Thyroid gland (tissue), 4 donors: ENCODE measurements at regions not wholly inside any gene's neighbourhood (a gene's known extent, or its start where the extent isn't known, plus 50 kb on each side); places are given as distances from the start of the nearest gene placed in this dataset.

Experiments
- DNase-seq, 2 donors: peaks; one replicate each; pipeline ENCODE4 v3.0.0-alpha.2; 2019
- H3K27ac ChIP-seq, 3 donors: fragments of 200-600 bp; sonication (generic); 1 replicate in 2 of 3; 2 replicates in 1 of 3; pipeline ENCODE4 v1.5.1; 2016 to 2019; ENCODE audit warnings: mild to moderate bottlenecking in 1 of 3, moderate library complexity in 1 of 3
- H3K27me3 ChIP-seq: fragments of 200-600 bp; sonication (generic); one replicate; pipeline ENCODE4 v1.5.1; 2019
- H3K36me3 ChIP-seq, 2 donors: fragments of 200-600 bp; sonication (generic); one replicate each; pipeline ENCODE4 v1.5.1; 2016 to 2019
- H3K4me1 ChIP-seq, 2 donors: fragments of 200-600 bp; sonication (generic); one replicate each; pipeline ENCODE4 v1.5.1; 2017 to 2019
- H3K4me3 ChIP-seq, 3 donors: fragments of 200-600 bp; sonication (generic); replicated peaks in 1 of 3; 1 replicate in 2 of 3; 2 replicates in 1 of 3; pipeline ENCODE4 v1.5.1; 2016; ENCODE audit warnings: mild to moderate bottlenecking in 1 of 3
- H3K9me3 ChIP-seq: fragments of 200-600 bp; sonication (generic); one replicate; pipeline ENCODE4 v1.5.1; 2017
- POLR2A ChIP-seq, 2 donors: fragments of 450-650 bp; IDR thresholded peaks; one replicate each; pipeline ENCODE4 v1.6.1; 2017; ENCODE audit warnings: antibody characterized with exemption in 2 of 2, mild to moderate bottlenecking in 2 of 2, moderate library complexity in 1 of 2
- WGBS, 2 donors: methylation state at CpG; one replicate each; pipeline ENCODE4 v1.1.5; 2017; 5-methylcytosine and 5-hydroxymethylcytosine counted together
- intact Hi-C: fragments of 100-400 bp; cut with DNase I; formaldehyde crosslinking; loops from one replicate; pipeline ENCODE4 v1.15.1; 2023
- TF ChIP-seq, protein P1 (sequence below), 6 experiments: fragments of 200-600 bp in 3 of 6; fragments of 450-650 bp in 3 of 6; sonication (generic) in 3 of 6; IDR thresholded peaks; one replicate each; pipeline ENCODE4 v1.5.1; 2016 to 2019; ENCODE audit warnings: antibody characterized with exemption in 6 of 6, mild to moderate bottlenecking in 2 of 6, inconsistent platforms in 1 of 6, moderate library complexity in 1 of 6

DNA sequence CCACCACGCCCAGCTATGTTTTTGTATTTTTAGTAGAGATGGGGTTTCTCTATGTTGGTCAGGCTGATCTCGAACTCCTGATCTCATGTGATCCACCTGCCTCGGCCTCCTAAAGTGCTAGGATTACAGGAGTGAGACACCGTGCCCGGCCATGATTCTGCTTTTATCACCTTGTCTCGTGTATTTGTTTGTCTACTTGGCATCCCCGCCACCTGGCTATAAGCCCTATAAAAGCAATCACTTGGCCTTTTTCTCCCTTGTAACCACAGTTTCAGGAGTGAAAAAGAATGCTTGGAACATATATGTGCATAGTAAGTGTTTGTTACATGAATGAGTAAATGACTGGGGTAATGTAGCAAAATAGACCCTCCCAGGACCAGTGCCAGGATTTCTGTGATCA is 77.5 kb upstream of the PAPOLG start:
- TF ChIP-seq, protein P1, sequence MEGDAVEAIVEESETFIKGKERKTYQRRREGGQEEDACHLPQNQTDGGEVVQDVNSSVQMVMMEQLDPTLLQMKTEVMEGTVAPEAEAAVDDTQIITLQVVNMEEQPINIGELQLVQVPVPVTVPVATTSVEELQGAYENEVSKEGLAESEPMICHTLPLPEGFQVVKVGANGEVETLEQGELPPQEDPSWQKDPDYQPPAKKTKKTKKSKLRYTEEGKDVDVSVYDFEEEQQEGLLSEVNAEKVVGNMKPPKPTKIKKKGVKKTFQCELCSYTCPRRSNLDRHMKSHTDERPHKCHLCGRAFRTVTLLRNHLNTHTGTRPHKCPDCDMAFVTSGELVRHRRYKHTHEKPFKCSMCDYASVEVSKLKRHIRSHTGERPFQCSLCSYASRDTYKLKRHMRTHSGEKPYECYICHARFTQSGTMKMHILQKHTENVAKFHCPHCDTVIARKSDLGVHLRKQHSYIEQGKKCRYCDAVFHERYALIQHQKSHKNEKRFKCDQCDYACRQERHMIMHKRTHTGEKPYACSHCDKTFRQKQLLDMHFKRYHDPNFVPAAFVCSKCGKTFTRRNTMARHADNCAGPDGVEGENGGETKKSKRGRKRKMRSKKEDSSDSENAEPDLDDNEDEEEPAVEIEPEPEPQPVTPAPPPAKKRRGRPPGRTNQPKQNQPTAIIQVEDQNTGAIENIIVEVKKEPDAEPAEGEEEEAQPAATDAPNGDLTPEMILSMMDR (IDR thresholded peaks at IDR 0.05) = no peak
- TF ChIP-seq POLR2A (IDR thresholded peaks at IDR 0.05) = no peak
- H3K27me3 ChIP-seq = no peaks in the 10 kb centered on the region
- H3K9me3 ChIP-seq = no peaks in the 10 kb centered on the region
- DNase-seq = no peak
- no peak overlapping the region for H3K27ac ChIP-seq
- no peak overlapping the region for H3K4me3 ChIP-seq
- 94% methylated on average over 7 of the region's 7 CpGs for WGBS, 2 donors
- no peaks in the 10 kb centered on the region for H3K4me1 ChIP-seq
- no peaks in the 10 kb centered on the region for H3K36me3 ChIP-seq
- intact Hi-C loops = no loop called here

DNA sequence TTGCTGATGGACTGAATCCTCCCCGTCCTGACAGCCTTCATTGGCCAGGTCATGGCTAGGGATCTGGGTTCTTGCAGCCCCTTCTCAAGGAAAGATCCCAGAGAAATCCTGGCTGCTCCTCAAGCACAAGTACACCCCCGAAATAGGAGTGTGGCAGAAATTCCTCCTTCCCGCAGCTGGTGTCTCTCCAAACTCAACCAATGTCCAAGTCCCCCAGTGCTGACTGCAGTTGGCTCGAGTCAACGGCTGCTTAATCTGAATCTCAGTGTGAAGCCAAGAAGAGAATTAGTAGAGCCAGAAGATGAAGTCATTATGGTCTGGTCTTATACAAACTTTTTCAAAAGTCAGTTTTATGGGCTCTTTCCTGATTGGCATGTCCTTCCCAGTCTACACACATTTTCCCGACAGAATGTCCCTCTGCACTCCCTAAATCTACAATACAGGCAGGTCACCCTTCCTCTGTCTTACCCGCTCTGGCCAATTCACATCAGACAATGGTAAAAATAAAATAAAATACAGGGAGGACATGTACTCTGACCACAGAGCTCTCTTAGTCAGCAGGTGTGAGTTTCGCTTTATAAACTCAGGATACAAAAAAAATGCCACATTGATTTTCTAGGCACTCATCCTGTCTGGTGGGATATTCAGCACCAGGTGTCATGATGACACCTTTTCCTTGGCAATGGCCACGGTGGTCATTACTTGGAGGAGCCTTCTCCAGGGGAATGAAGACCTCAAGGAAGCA is 76.9 kb upstream of the PAPOLG start:
- Histone ChIP-seq H3K9me3 (no peaks in the 10 kb centered on the region), H3K27ac (no peak overlapping the region), H3K27me3 (no peaks in the 10 kb centered on the region), H3K36me3 (no peaks in the 10 kb centered on the region), H3K4me3 (no peak overlapping the region), H3K4me1 (no peaks in the 10 kb centered on the region)
- no peak for DNase-seq
- intact Hi-C loops = no loop called here
- no peak for TF ChIP-seq POLR2A (IDR thresholded peaks at IDR 0.05)
- TF ChIP-seq, protein P1 (IDR thresholded peaks at IDR 0.05) = no peak
- 63 to 84% methylated on average over 9 of the region's 9 CpGs for WGBS, 2 donors

DNA sequence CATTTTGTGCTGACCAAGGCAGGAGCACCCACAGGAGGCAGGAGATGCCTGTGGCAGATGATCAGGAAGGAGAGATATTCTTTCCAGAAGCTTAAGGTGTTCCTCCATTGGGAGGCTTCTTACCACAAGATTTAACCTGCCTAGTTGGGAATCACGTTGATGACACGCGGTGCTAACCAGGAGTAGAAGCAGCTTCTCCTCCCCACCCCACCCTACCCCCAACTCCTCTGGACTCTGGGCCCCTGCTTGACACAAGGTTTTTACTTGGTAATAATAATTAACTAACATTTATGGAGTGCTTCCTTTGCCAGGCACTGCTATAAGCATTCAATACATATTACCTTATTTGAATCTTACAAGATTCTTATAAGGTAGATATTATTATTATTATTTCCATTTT is 62.5 kb upstream of the PAPOLG start:
- H3K9me3 ChIP-seq = no peaks in the 10 kb centered on the region
- DNase-seq = no peak
- 87 to 89% methylated on average over 3 of the region's 3 CpGs for WGBS, 2 donors
- no peaks in the 10 kb centered on the region for H3K36me3 ChIP-seq
- H3K4me3 ChIP-seq = no peak overlapping the region
- no peaks in the 10 kb centered on the region for H3K4me1 ChIP-seq
- no peaks in the 10 kb centered on the region for H3K27me3 ChIP-seq
- intact Hi-C loops = no loop called here
- H3K27ac ChIP-seq = no peak overlapping the region
- TF ChIP-seq, protein P1 (IDR thresholded peaks at IDR 0.05) = no peak
- no peak for TF ChIP-seq POLR2A (IDR thresholded peaks at IDR 0.05)

DNA sequence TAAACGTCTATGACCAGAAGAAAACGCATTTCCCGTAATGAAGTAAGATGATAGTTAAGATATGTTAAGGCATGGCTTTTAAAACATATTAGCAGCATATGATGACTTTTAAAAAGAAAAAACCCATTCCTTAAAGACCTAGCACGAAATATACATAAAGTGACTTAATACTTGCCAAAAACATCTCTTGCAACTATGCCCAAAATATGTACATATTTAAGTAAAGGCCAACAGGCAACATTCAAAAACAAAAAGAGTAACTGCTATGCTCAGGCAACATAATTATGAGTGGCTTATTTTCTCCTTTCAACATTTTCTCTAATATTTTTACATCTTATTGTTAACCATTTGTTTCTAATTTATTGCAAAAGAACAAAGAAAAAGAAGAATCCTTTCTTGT is 60.3 kb upstream of the PAPOLG start:
- TF ChIP-seq POLR2A (IDR thresholded peaks at IDR 0.05) = no peak
- TF ChIP-seq, protein P1 (IDR thresholded peaks at IDR 0.05) = no peak
- WGBS, 2 donors = 83 to 85% methylated on average over 4 of the region's 4 CpGs
- no peaks in the 10 kb centered on the region for H3K36me3 ChIP-seq
- no peaks in the 10 kb centered on the region for H3K27me3 ChIP-seq
- no peak overlapping the region for H3K27ac ChIP-seq
- H3K9me3 ChIP-seq = no peaks in the 10 kb centered on the region
- intact Hi-C loops = no loop called here
- no peak overlapping the region for H3K4me3 ChIP-seq
- H3K4me1 ChIP-seq = no peaks in the 10 kb centered on the region
- DNase-seq = no peak

DNA sequence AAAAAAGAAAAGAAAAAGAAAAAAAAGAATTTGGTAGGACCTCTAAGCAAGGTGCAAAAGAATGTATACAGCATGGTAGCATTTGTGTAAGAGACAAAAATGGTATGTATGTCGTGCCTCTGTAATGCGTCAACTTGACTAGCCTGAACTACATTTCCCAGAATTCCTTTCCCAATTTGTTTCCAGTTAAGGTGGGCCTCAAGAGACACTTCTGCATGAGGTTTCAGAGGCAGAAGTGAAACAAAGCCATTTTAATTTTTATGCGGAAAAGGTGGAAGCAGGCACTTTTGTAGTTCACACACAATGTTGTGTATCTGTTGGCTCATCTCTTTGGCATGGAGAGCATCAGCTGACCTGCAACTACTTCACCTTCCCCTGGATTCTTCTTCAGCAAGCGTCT is 56.5 kb upstream of the PAPOLG start:
- intact Hi-C loops = loop anchor here (10.0 kb wide), 1 partner anchor 105 kb away; no protein-coding TSS in a partner anchor

More for the DNA sequence above, 56.5 kb upstream of the PAPOLG start:
- TF ChIP-seq, protein P1 (IDR thresholded peaks at IDR 0.05) = no peak
- TF ChIP-seq POLR2A (IDR thresholded peaks at IDR 0.05) = no peak
- DNase-seq = no peak
- H3K27ac ChIP-seq = no peak overlapping the region
- no peaks in the 10 kb centered on the region for H3K4me1 ChIP-seq
- H3K36me3 ChIP-seq = no peaks in the 10 kb centered on the region
- WGBS, 2 donors = 85 to 91% methylated on average over 4 of the region's 4 CpGs
- no peak overlapping the region for H3K4me3 ChIP-seq
- no peaks in the 10 kb centered on the region for H3K27me3 ChIP-seq
- H3K9me3 ChIP-seq = no peaks in the 10 kb centered on the region
